ENCODE measurements at regions not wholly inside any gene's neighbourhood (a gene's known extent, or its start where the extent isn't known, plus 50 kb on each side); places are given as distances from the start of the nearest gene placed in this dataset.
"Not testable (repeated sequence)": the region's sequence is repeated elsewhere in the genome, so short reads cannot be mapped to it uniquely, and the experiment has no call there.

DNA sequence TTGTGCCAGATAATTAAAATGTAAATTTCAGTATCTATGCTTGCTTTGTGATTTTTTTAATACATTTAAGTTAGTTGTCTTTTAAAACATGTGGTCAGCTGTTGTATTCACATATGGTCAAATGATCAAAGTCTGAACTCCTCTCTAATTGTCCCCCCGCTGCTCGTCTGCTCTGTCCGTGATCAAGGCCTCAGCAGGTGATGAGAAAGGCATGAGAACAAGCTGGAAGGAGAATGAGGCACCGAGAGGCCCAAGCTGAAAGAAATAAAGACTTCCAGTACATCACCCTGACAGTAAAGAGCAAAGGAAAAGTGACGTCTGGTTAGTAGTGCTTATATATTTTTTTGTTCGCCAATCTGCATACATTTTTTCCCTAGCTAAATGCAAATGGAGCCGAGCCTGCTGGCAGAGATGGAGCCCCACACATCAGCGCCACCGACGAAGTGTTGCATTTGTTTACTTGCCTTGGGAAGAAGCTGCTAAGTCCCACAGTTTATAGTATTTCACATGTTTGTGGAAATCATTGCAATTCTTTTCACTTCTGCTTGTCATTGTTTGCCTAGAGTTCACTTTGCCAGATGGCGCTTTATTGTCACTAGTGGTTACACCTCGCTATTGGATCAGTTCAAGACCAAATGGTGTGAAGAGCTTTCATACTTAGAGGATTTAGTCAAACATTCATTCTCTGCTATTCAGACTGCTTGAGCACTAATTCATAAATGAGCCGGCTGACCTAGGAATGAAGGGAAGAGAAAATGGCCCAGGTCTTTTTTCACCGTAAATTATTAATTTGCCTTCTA is 181.5 kb downstream of the ZIC3 start:
- TF ChIP-seq, protein P1, sequence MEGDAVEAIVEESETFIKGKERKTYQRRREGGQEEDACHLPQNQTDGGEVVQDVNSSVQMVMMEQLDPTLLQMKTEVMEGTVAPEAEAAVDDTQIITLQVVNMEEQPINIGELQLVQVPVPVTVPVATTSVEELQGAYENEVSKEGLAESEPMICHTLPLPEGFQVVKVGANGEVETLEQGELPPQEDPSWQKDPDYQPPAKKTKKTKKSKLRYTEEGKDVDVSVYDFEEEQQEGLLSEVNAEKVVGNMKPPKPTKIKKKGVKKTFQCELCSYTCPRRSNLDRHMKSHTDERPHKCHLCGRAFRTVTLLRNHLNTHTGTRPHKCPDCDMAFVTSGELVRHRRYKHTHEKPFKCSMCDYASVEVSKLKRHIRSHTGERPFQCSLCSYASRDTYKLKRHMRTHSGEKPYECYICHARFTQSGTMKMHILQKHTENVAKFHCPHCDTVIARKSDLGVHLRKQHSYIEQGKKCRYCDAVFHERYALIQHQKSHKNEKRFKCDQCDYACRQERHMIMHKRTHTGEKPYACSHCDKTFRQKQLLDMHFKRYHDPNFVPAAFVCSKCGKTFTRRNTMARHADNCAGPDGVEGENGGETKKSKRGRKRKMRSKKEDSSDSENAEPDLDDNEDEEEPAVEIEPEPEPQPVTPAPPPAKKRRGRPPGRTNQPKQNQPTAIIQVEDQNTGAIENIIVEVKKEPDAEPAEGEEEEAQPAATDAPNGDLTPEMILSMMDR (IDR thresholded peaks at IDR 0.05): no peak
- no peak overlapping the region for H3K4me3 ChIP-seq
- H3K9me3 ChIP-seq: no peaks in the 10 kb centered on the region
- no peaks in the 10 kb centered on the region for H3K36me3 ChIP-seq
- no peak for DNase-seq (ENCODE audit: low spot score in 2 of 2)
- H3K27ac ChIP-seq: no peak overlapping the region
- no peaks in the 10 kb centered on the region for H3K4me1 ChIP-seq
- intact Hi-C loops (cut with DNase I): no loop called here
- H3K27me3 ChIP-seq: no peaks in the 10 kb centered on the region

DNA sequence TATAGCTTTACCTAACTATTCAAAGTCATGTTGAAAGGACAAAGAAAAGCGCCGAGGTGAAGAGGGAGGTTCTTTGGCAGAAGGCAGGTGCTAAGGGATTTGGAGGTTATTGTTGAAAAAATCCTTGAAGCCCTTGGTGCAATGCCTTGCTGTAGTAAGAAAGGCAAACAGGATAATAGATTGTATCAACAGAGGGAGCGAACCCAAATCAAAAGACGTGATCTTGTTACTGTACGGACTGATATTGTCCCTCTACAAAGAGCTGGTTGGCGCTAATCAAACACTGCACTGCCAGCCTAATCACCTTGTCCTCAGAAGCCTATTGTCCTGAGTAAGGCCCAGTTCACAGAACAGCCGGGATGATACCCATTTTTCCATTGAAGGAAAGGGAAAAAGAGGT is 182.9 kb downstream of the ZIC3 start:
- H3K36me3 ChIP-seq: no peaks in the 10 kb centered on the region
- no peaks in the 10 kb centered on the region for H3K4me1 ChIP-seq
- TF ChIP-seq, protein P1 (IDR thresholded peaks at IDR 0.05): no peak
- intact Hi-C loops (cut with DNase I): no loop called here
- no peaks in the 10 kb centered on the region for H3K27me3 ChIP-seq
- H3K4me3 ChIP-seq: no peak overlapping the region
- H3K27ac ChIP-seq: no peak overlapping the region
- no peaks in the 10 kb centered on the region for H3K9me3 ChIP-seq
- no peak for DNase-seq (ENCODE audit: low spot score in 2 of 2)

GRCh38 chrX:137749246-137749645 is 183.3 kb downstream of the ZIC3 start:
- Histone ChIP-seq H3K27me3 (no peaks in the 10 kb centered on the region), H3K36me3 (no peaks in the 10 kb centered on the region), H3K27ac (no peak overlapping the region), H3K4me1 (no peaks in the 10 kb centered on the region), H3K9me3 (no peaks in the 10 kb centered on the region), H3K4me3 (no peak overlapping the region)
- DNase-seq (ENCODE audit: low spot score in 2 of 2): no peak
- TF ChIP-seq, protein P1 (IDR thresholded peaks at IDR 0.05): no peak
- intact Hi-C loops (cut with DNase I): no loop called here

DNA sequence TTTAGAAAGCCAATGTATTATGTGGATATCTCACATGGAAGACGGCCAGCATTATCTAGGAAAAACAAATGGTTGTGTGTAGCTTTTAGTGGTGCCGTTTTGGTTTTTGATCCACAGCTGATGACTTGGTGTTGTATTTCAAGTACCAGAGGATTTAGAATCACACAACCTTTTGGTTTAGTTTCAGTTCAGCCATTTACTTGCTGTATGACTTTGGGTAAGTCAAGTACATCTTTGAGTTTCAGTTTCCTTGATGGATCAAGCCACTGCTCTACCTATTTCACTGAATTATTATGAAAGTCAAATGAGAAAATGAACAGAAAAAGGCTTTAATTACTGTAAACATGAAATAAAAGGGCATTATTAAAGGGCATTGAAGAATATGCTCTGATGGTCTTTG is 205.6 kb downstream of the ZIC3 start:
- DNase-seq (ENCODE audit: low spot score in 2 of 2): no peak
- Histone ChIP-seq H3K4me1 (no peaks in the 10 kb centered on the region), H3K4me3 (no peak overlapping the region), H3K27me3 (no peaks in the 10 kb centered on the region), H3K9me3 (peaks cover 0 to 5% of the 10 kb centered on the region in 2 donors), H3K36me3 (no peaks in the 10 kb centered on the region), H3K27ac (no peak overlapping the region)
- TF ChIP-seq, protein P1 (IDR thresholded peaks at IDR 0.05): no peak
- intact Hi-C loops (cut with DNase I): no loop called here

DNA sequence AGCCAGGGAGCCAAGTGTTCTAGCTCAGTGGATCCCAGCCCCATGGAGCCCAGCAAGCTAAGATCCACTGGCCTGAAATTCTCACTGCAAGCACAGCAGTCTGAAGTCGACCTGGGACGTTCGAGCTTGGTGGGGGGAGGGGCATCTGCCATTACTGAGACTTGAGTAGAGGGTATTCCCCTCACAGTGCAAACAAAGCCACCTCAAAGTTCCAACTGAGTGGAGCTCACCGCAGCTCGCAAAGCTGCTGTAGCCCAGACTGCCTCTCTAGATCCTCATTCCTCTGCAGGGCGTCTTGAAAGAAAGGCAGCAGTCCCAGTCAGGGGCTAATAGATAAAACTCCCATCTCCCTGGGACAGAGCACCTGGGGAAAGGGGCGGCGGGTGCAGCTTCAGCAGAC is 226.3 kb downstream of the ZIC3 start:
- Histone ChIP-seq H3K27ac (no peak overlapping the region), H3K36me3 (no peaks in the 10 kb centered on the region), H3K4me3 (no peak overlapping the region), H3K9me3 (no peaks in the 10 kb centered on the region), H3K27me3 (no peaks in the 10 kb centered on the region), H3K4me1 (no peaks in the 10 kb centered on the region)
- intact Hi-C loops (cut with DNase I): no loop called here
- no peak for DNase-seq (ENCODE audit: low spot score in 2 of 2)
- TF ChIP-seq, protein P1 (IDR thresholded peaks at IDR 0.05): no peak

GRCh38 chrX:137797926-137798325 is 232.0 kb downstream of the ZIC3 start:
- intact Hi-C loops (cut with DNase I); DNase-seq (ENCODE audit: low spot score in 2 of 2); H3K27me3 ChIP-seq; H3K9me3 ChIP-seq; H3K4me1 ChIP-seq; H3K36me3 ChIP-seq; H3K27ac ChIP-seq; H3K4me3 ChIP-seq: not testable (repeated sequence)
